Lower lobe of right lung (tissue), 2 donors: ENCODE measurements at regions not wholly inside any gene's neighbourhood (a gene's known extent, or its start where the extent isn't known, plus 50 kb on each side); places are given as distances from the start of the nearest gene placed in this dataset.

ENCODE experiments used
- ATAC-seq, 2 donors: fragments of 200-7000 bp; cut with Tn5 transposase; one replicate each; pipeline ENCODE4 v1.9.1; 2020 to 2022; ENCODE audit warnings: mild to moderate bottlenecking in 2 of 2, moderate library complexity in 2 of 2
- DNase-seq: peaks from one replicate; pipeline ENCODE4 v3.0.0-alpha.2; 2020
- H3K27ac ChIP-seq: fragments of 200-600 bp; one replicate; pipeline ENCODE4 v1.8.0; 2022
- H3K27me3 ChIP-seq: fragments of 200-600 bp; one replicate; pipeline ENCODE4 v1.8.0; 2022; ENCODE audit warnings: low read depth
- H3K36me3 ChIP-seq: fragments of 200-600 bp; one replicate; pipeline ENCODE4 v1.8.0; 2022; ENCODE audit warnings: mild to moderate bottlenecking
- H3K4me1 ChIP-seq: fragments of 200-600 bp; one replicate; pipeline ENCODE4 v1.8.0; 2022
- H3K4me3 ChIP-seq: fragments of 200-600 bp; one replicate; pipeline ENCODE4 v1.8.0; 2022; ENCODE audit warnings: mild to moderate bottlenecking
- H3K9me3 ChIP-seq: fragments of 200-600 bp; one replicate; pipeline ENCODE4 v1.8.0; 2022
- intact Hi-C: fragments of 100-400 bp; cut with DNase I; formaldehyde crosslinking; loops from one replicate; pipeline ENCODE4 v1.11.0; 2022
- TF ChIP-seq, protein P1 (sequence below): fragments of 200-600 bp; IDR thresholded peaks from one replicate; pipeline ENCODE4 v1.8.0; 2022; ENCODE audit warnings: antibody characterized with exemption, mild to moderate bottlenecking
- donor health status: DM: no; HTN: yes; CAD: no; lungs with severe emphysema.

DNA sequence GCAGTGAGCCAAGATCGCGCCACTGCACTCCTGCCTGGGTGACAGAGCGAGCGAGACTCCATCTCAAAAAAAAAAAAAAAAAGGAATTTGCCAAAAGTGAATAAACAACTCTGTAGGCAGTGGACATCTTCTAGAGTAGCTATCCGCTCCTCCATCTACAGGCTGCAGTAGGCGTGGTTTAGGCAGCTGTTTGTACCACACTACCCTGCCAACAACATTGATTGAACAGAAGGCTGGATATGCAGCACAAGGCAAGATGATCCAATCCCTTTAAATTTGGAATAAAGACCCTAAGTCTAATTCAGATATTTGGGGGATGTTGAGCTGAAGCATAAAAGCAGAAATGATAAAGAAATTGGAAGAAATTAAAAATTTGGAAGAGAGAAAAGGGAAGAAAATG is 141.6 kb downstream of the TES start:
- intact Hi-C loops = no loop called here
- peaks cover 37% of the 10 kb centered on the region for H3K4me1 ChIP-seq

DNA sequence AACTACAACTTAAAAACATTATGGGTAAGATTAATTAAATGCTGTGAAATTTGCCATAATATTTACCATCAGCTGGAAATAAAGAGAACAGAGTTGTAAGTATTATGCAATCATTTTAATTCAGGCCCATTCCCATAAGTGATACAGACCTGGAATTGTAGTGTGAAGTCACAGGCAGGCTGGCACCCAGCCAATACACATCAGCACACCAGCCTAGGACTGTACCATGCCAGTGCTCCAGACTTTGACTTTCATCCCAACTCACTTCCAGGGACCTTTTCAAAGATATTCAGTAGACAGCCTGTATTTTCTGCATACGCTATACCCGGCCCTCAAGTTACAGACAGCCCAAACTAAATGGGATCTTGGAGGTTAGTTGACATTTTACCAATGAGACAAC is 143.3 kb downstream of the TES start:
- Histone ChIP-seq H3K27ac (peak overlapping the region; percentile 86), H3K4me1 (peaks cover 44% of the 10 kb centered on the region), H3K9me3 (no peaks in the 10 kb centered on the region), H3K4me3 (no peak overlapping the region), H3K36me3 (no peaks in the 10 kb centered on the region), H3K27me3 (no peaks in the 10 kb centered on the region)
- TF ChIP-seq, protein P1, sequence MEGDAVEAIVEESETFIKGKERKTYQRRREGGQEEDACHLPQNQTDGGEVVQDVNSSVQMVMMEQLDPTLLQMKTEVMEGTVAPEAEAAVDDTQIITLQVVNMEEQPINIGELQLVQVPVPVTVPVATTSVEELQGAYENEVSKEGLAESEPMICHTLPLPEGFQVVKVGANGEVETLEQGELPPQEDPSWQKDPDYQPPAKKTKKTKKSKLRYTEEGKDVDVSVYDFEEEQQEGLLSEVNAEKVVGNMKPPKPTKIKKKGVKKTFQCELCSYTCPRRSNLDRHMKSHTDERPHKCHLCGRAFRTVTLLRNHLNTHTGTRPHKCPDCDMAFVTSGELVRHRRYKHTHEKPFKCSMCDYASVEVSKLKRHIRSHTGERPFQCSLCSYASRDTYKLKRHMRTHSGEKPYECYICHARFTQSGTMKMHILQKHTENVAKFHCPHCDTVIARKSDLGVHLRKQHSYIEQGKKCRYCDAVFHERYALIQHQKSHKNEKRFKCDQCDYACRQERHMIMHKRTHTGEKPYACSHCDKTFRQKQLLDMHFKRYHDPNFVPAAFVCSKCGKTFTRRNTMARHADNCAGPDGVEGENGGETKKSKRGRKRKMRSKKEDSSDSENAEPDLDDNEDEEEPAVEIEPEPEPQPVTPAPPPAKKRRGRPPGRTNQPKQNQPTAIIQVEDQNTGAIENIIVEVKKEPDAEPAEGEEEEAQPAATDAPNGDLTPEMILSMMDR = no peak
- intact Hi-C loops = no loop called here
- ATAC-seq (peak in 1 of 2 donors; percentile 17), DNase-seq (no peak)

More for the DNA sequence above, 141.6 kb downstream of the TES start:
- no peaks in the 10 kb centered on the region for H3K9me3 ChIP-seq
- no peak overlapping the region for H3K4me3 ChIP-seq
- peak overlapping the region; percentile 33 for H3K27ac ChIP-seq
- no peak for ATAC-seq
- no peaks in the 10 kb centered on the region for H3K27me3 ChIP-seq
- TF ChIP-seq, protein P1 = no peak
- no peaks in the 10 kb centered on the region for H3K36me3 ChIP-seq
- no peak for DNase-seq

- no peak for DNase-seq
Measured at GRCh38 chr7:116354171-116354545, 143.8 kb downstream of the TES start.

GRCh38 chr7:116354546-116355423 is 144.4 kb downstream of the TES start:
- Histone ChIP-seq H3K27ac (peak overlapping the region; percentile 86), H3K36me3 (no peaks in the 10 kb centered on the region), H3K4me1 (peaks cover 44% of the 10 kb centered on the region), H3K4me3 (peak overlapping the region; percentile 22), H3K9me3 (no peaks in the 10 kb centered on the region), H3K27me3 (no peaks in the 10 kb centered on the region)
- TF ChIP-seq, protein P1 = no peak
- ATAC-seq (peak; percentile 95 to 96), DNase-seq (no peak)
- intact Hi-C loops = no loop called here

More at GRCh38 chr7:116354171-116354545, 143.8 kb downstream of the TES start:
- H3K4me3 ChIP-seq = no peak overlapping the region
- intact Hi-C loops = no loop called here
- peak overlapping the region; percentile 86 for H3K27ac ChIP-seq
- H3K36me3 ChIP-seq = no peaks in the 10 kb centered on the region
- H3K9me3 ChIP-seq = no peaks in the 10 kb centered on the region
- TF ChIP-seq, protein P1 = no peak
- peak; percentile 18 to 33 for ATAC-seq
- H3K27me3 ChIP-seq = no peaks in the 10 kb centered on the region
- peaks cover 44% of the 10 kb centered on the region for H3K4me1 ChIP-seq

GRCh38 chr7:116355424-116355765 is 144.1 kb upstream of the CAV2 start:
- intact Hi-C loops = no loop called here
- Histone ChIP-seq H3K9me3 (no peaks in the 10 kb centered on the region), H3K27ac (peak overlapping the region; percentile 86), H3K4me3 (peak overlapping the region; percentile 22), H3K27me3 (no peaks in the 10 kb centered on the region), H3K4me1 (peaks cover 44% of the 10 kb centered on the region), H3K36me3 (no peaks in the 10 kb centered on the region)
- TF ChIP-seq, protein P1 = no peak
- no peak for DNase-seq
- ATAC-seq = peak in 1 of 2 donors; percentile 28
